Endothelial cell of umbilical vein (primary cell): ENCODE measurements at regions not wholly inside any gene's neighbourhood (a gene's known extent, or its start where the extent isn't known, plus 50 kb on each side); places are given as distances from the start of the nearest gene placed in this dataset.

Experiments used
- CTCF ChIP-seq, 2 donors: IDR thresholded peaks; 1 replicate in 1 of 2; 2 replicates in 1 of 2; pipeline ENCODE4 v1.5.1; 2011; ENCODE audit warnings: low read length in 2 of 2, mild to moderate bottlenecking in 2 of 2, moderate library complexity in 2 of 2, control low read depth in 1 of 2, inconsistent platforms in 1 of 2, low read depth in 1 of 2; ENCODE audit not compliant: insufficient read depth in 1 of 2; ENCODE audit errors: extremely low read depth in 1 of 2
- EZH2 ChIP-seq: IDR thresholded peaks from 2 replicates; pipeline ENCODE4 v1.6.1; 2012; ENCODE audit warnings: borderline replicate concordance, low read depth, mild to moderate bottlenecking, moderate library complexity, low read length, inconsistent platforms; ENCODE audit not compliant: severe bottlenecking
- FOS ChIP-seq: IDR thresholded peaks from 2 replicates; pipeline ENCODE4 v1.6.1; 2011; ENCODE audit warnings: mild to moderate bottlenecking, low read length, moderate library complexity, borderline replicate concordance; ENCODE audit not compliant: insufficient read depth
- JUN ChIP-seq: IDR thresholded peaks from 2 replicates; pipeline ENCODE4 v1.6.1; 2011; ENCODE audit warnings: borderline replicate concordance, low read depth; ENCODE audit not compliant: insufficient read length, insufficient read depth
- POLR2A ChIP-seq: IDR thresholded peaks from 2 replicates; pipeline ENCODE4 v1.6.1; 2012; ENCODE audit warnings: low read depth, mild to moderate bottlenecking, control low read depth, low read length
- POLR2AphosphoS5 ChIP-seq: IDR thresholded peaks from 2 replicates; pipeline ENCODE4 v1.6.1; 2012; ENCODE audit warnings: low read depth, mild to moderate bottlenecking, control low read depth, low read length, moderate library complexity; ENCODE audit not compliant: insufficient read depth
- TF ChIP-seq, protein P1 (sequence below): IDR thresholded peaks from 2 replicates; pipeline ENCODE4 v1.6.1; 2011; ENCODE audit not compliant: insufficient read depth, insufficient read length

DNA sequence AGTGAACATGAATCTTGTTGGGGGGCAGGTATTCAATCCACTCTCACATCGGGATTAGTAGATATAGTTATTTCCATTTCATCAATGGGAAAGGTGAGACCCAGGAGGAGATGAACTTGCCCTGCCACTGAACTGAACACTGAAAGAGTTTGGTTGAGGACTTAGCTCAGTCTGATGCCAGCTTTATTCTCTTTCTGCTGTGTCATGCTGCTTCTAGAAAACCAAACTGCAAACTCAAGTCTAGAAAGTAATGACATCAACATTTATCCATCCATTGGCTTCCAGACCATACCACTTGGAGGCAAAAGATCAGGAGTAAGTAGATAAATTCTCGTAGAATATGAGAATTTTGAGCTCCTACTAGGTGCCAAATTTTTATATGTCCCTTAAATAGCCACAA, 288.0 kb upstream of the CTNNB1 start:
- no peak for TF ChIP-seq CTCF (IDR thresholded peaks at IDR 0.05; ENCODE audit: extremely low read depth in 1 of 2, insufficient read depth in 1 of 2, low read depth in 1 of 2, low read length in 2 of 2)
- TF ChIP-seq POLR2A: no peak
- TF ChIP-seq EZH2: no peak
- TF ChIP-seq POLR2AphosphoS5: no peak
- no peak for TF ChIP-seq FOS
- no peak for TF ChIP-seq JUN
- TF ChIP-seq, protein P1, sequence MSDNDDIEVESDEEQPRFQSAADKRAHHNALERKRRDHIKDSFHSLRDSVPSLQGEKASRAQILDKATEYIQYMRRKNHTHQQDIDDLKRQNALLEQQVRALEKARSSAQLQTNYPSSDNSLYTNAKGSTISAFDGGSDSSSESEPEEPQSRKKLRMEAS: no peak
